Thoracic aorta (tissue), 2 donors: ENCODE measurements at regions not wholly inside any gene's neighbourhood (a gene's known extent, or its start where the extent isn't known, plus 50 kb on each side); places are given as distances from the start of the nearest gene placed in this dataset.

Experiments used
- ATAC-seq: fragments of 150-250 bp; one replicate; pipeline ENCODE4 v1.8.0; 2017; ENCODE audit warnings: low read depth; ENCODE audit not compliant: insufficient number of reproducible peaks, low FRiP score
- DNase-seq: peaks from one replicate; pipeline ENCODE4 v3.0.0-alpha.2; 2020; ENCODE audit warnings: low spot score
- H3K27ac ChIP-seq, 2 donors: fragments of 200-600 bp; sonication (generic); 1 replicate in 1 of 2; 2 replicates in 1 of 2; pipeline ENCODE4 v1.5.1; 2016; ENCODE audit warnings: mild to moderate bottlenecking in 2 of 2, moderate library complexity in 2 of 2
- H3K27me3 ChIP-seq: fragments of 200-600 bp; sonication (generic); replicated peaks from 2 replicates; pipeline ENCODE4 v1.6.0; 2016; ENCODE audit warnings: mild to moderate bottlenecking; ENCODE audit not compliant: insufficient read depth
- H3K36me3 ChIP-seq: fragments of 200-600 bp; sonication (generic); one replicate; pipeline ENCODE4 v1.5.1; 2016
- H3K4me1 ChIP-seq, 2 donors: fragments of 200-600 bp; sonication (generic); 1 replicate in 1 of 2; 2 replicates in 1 of 2; pipeline versions ENCODE4 v1.5.1 to v1.6.0; 2016; ENCODE audit warnings: low read depth in 2 of 2, mild to moderate bottlenecking in 1 of 2; ENCODE audit not compliant: control insufficient read depth in 1 of 2
- H3K4me3 ChIP-seq: fragments of 200-600 bp; sonication (generic); 2 replicates; pipeline ENCODE4 v1.5.1; 2016; ENCODE audit warnings: mild to moderate bottlenecking
- H3K9me3 ChIP-seq: fragments of 200-600 bp; sonication (generic); 2 replicates; pipeline ENCODE4 v1.5.1; 2016
- CTCF ChIP-seq: fragments of 200-600 bp; sonication (generic); IDR thresholded peaks from one replicate; pipeline ENCODE4 v1.5.1; 2019; ENCODE audit warnings: antibody characterized with exemption

DNA sequence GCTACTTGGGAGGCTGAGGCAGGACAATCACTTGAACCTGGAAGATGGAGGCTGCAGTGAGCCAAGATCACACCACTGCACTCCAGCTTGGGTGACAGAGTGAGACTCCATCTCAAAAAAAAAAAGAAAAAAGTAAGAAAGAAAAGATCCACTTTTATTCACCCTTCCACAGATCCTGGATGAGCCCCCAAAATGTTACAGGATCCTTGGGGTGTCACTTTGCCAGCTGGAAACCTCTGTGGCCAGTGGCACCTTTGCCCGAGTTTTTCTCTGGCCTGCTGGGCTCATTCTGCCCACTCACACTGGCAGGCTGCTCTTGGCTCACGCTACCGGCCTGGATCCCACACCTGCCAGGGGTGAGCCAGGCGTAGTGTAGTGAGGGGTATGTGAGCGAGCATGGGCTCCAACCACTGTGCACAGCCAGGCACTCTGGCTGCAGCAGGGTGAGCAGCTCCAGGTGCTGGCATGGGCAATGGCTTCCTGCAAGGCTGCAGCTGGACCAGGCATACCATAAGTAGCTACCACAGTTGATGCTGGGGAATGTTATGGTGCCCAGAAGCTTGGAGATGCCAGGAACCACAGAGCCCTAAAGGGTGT is 57.8 kb upstream of the C15orf39 start:
- H3K27ac ChIP-seq: no peak overlapping the region
- DNase-seq (no peak), ATAC-seq (no peak)
- no peaks in the 10 kb centered on the region for H3K4me1 ChIP-seq
- no peaks in the 10 kb centered on the region for H3K36me3 ChIP-seq
- H3K9me3 ChIP-seq: peaks cover 31% of the 10 kb centered on the region
- H3K27me3 ChIP-seq: no peaks in the 10 kb centered on the region
- no peak overlapping the region for H3K4me3 ChIP-seq
- no peak for TF ChIP-seq CTCF

DNA sequence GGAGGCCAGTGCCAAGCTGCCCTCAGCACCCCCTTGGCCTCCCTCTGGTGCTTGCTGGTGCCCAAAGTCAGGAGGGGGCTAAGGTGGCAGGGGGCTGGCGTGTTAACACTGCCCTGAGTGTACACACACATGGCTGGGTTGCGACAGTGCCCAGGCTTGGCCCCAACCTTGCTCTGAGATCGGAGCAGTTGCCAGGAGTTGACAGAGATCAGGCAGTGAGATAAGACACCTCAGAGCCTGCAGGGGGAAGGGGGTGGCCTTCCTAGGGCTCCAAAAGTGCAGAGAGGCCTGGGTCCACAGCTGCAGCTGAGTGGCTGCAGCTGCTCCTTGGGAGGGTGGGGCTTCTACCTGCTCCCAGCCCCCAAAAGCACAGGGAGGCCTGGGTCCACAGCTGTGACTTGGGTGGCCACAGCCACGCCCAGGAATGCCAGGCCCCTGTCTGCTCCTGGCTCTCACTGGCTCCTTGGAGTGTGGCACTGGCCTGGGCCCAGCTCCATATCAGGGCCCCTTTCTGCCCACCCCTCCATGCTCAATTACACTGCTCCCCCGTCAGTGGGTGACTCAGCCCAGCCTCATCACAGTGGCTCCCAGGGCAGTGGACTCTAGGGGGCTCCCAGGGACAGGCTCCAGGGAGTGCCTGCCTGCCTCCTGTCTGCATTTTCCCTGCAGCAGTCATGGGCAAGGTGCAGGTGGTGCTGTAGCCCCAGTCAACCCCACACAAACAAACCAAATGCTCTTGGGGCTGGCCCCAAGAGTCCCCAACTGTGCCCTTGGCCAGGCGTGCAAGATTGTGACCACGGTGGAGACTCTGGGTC is 56.4 kb upstream of the C15orf39 start:
- TF ChIP-seq CTCF: no peak
- DNase-seq: no peak
- H3K9me3 ChIP-seq: peaks cover 31% of the 10 kb centered on the region
- H3K27me3 ChIP-seq: no peaks in the 10 kb centered on the region
- no peak overlapping the region for H3K27ac ChIP-seq
- H3K36me3 ChIP-seq: no peaks in the 10 kb centered on the region
- no peak for ATAC-seq
- no peak overlapping the region for H3K4me3 ChIP-seq
- H3K4me1 ChIP-seq: peaks cover 0 to 2% of the 10 kb centered on the region in 2 donors

- DNase-seq (no peak), ATAC-seq (no peak)
- Histone ChIP-seq H3K4me3 (no peak overlapping the region), H3K4me1 (peaks cover 0 to 27% of the 10 kb centered on the region in 2 donors), H3K36me3 (no peaks in the 10 kb centered on the region), H3K9me3 (peaks cover 18% of the 10 kb centered on the region), H3K27me3 (no peaks in the 10 kb centered on the region), H3K27ac (no peak overlapping the region)
- no peak for TF ChIP-seq CTCF
Measured at GRCh38 chr15:75148280-75148679, 53.4 kb upstream of the C15orf39 start.

DNA sequence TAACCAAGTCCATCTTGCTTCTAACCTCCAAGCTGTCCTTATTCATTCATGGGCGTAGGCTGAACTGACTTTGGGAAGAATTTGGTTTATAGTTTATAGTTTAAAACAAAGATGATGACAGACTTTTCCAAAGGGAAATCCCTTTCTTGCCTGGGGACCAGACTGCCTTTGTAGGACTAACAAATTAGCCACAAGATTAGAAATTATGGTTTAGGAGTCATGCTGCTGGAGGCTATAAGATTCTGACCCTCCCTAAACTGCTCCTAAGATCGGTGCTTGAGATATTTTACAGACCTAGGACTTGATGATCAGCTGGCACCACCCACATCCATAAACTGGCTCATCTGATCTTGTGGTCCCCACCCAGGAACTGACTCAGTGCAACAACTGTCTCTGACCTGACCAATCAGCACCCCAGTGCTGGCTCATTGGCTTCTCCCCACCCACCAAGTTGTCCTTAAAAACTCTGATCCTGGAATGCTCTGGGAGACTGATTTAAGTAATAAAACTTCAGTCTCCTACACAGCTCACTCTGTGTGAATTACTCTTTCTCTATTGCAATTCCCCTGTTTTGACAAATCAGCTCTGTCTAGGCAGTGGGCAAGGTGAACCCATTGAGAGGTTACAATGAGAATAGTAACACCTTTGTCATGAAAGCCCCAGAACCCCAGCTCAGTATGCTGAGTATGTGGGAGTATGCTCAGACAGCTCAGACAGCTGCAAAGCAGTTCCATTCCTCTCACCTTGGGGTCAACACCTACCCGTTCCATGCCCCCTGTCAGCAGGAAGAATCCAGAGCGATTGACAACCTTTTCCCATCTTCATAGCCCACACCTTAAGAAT is 51.6 kb upstream of the C15orf39 start:
- Histone ChIP-seq H3K27ac (no peak overlapping the region), H3K27me3 (no peaks in the 10 kb centered on the region), H3K4me3 (no peak overlapping the region), H3K4me1 (peaks cover 3 to 29% of the 10 kb centered on the region in 2 donors), H3K9me3 (no peaks in the 10 kb centered on the region), H3K36me3 (no peaks in the 10 kb centered on the region)
- no peak for TF ChIP-seq CTCF
- ATAC-seq (no peak), DNase-seq (no peak)
